Activated naive CD4-positive, alpha-beta T cell treated with anti-CD3 and anti-CD28 coated beads, Interleukin-2, amount 50 U/mL, for 72 hours (primary cell): ENCODE measurements at regions not wholly inside any gene's neighbourhood (a gene's known extent, or its start where the extent isn't known, plus 50 kb on each side); places are given as distances from the start of the nearest gene placed in this dataset.
"Not testable (repeated sequence)": the region's sequence is repeated elsewhere in the genome, so short reads cannot be mapped to it uniquely, and the experiment has no call there.

Experiments used
- ATAC-seq, 2 donors: fragments of 150-1000 bp; cut with Tn5 transposase; 2 replicates each; pipeline ENCODE4 v1.10.0; 2021; ENCODE audit warnings: mild to moderate bottlenecking in 2 of 2, moderate library complexity in 2 of 2
- DNase-seq, 2 donors: peaks; one replicate each; pipeline ENCODE4 v3.0.0; 2021 to 2022; ENCODE audit warnings: low spot score in 2 of 2
- H3K27ac Mint-ChIP-seq, 2 donors: one replicate each; pipeline ENCODE4 v1.8.0; 2022; ENCODE audit warnings: mild to moderate bottlenecking in 2 of 2, mixed read lengths in 2 of 2
- H3K36me3 Mint-ChIP-seq, 2 donors: one replicate each; pipeline ENCODE4 v1.8.0; 2022; ENCODE audit warnings: mixed read lengths in 2 of 2
- H3K9me3 Mint-ChIP-seq, 2 donors: one replicate each; pipeline ENCODE4 v1.8.0; 2022; ENCODE audit warnings: mixed read lengths in 2 of 2

DNA sequence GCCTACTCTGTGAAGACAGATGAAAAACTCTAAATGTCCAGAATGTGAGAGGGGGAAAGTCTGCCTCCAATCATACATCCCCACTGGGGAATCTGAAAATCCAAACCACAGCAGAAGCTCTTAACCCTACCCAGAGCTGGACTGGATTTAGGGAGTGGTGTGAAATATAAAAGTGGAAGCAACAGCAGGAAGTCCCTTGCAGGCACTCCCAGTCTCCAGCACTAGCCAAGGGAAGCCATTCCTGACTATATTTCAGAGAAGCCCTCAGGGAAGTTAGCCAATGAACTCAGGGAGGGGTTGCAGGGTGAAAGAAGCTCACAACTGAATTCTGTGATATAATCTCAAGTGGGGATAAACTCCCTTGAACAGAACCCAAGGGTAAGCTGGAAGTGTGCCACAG is 51.5 kb downstream of the CRPPA start:
- DNase-seq, result no peak

DNA sequence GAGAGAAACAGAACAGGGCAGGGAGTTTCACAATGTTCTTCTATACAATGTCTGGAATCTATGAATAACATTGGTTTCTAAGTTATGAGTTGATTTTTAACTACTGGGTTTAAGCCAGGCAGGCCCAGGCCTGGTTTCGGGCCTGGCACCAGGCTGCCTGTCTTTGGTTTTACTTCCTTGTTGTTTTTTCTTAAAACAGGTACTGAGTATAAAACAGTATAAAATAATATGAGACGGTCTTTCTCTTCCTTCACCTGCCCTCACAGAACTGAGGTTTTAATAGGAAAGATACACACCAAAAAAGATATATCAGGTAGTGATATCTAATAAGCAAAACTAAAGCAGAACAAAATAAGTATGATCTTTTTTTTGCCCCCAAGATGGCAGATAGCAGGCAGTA is 52.0 kb downstream of the CRPPA start:
- H3K36me3 Mint-ChIP-seq, H3K9me3 Mint-ChIP-seq, H3K27ac Mint-ChIP-seq, DNase-seq, ATAC-seq: not testable (repeated sequence)

More for the DNA sequence above, 51.5 kb downstream of the CRPPA start:
- H3K36me3 Mint-ChIP-seq, result no peaks in the 10 kb centered on the region
- no peak for ATAC-seq
- no peaks in the 10 kb centered on the region for H3K9me3 Mint-ChIP-seq
- no peak overlapping the region for H3K27ac Mint-ChIP-seq

DNA sequence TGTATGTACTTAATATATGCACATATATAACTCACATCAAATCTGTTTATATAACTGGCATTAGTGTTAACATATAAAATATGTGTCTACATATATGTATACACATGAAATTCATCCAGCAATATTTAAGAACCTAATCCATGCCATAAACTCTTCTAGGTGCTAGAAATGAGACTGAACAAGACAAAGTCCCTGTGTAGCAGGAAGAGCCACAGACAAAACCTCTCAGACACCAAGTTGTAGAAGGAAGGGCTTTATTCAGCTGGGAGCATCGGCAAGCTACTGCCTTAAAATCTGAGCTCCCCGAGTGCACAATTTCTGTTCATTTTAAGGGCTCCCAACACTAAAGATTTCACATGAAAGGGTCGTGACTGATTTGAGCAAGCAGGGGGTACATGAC is 52.5 kb downstream of the CRPPA start:
- no peaks in the 10 kb centered on the region for H3K9me3 Mint-ChIP-seq
- no peak for ATAC-seq
- H3K36me3 Mint-ChIP-seq, result no peaks in the 10 kb centered on the region

DNA sequence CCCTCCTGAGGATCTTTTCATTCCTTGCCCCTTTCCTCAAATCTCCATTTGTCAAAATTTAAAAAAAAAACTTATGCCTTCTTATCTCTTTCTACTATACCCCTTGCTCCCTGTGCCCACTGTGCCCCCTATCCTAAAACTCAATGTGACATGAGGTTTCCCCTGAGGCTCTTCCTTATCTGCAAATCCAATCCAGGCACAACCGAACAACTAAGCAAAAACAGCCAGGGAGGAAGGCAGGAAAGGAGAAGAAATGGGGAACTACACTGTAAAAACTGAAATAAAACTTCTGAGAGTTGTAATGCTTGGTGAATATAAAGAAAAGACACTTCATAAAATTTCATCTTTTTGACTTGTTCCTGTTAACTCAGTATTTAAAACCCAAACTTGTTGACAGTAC is 54.2 kb downstream of the CRPPA start:
- DNase-seq (no peak), ATAC-seq (no peak)
- no peaks in the 10 kb centered on the region for H3K36me3 Mint-ChIP-seq
- H3K27ac Mint-ChIP-seq, result no peak overlapping the region
- H3K9me3 Mint-ChIP-seq, result no peaks in the 10 kb centered on the region

More for the DNA sequence above, 52.5 kb downstream of the CRPPA start:
- no peak overlapping the region for H3K27ac Mint-ChIP-seq
- no peak for DNase-seq

DNA sequence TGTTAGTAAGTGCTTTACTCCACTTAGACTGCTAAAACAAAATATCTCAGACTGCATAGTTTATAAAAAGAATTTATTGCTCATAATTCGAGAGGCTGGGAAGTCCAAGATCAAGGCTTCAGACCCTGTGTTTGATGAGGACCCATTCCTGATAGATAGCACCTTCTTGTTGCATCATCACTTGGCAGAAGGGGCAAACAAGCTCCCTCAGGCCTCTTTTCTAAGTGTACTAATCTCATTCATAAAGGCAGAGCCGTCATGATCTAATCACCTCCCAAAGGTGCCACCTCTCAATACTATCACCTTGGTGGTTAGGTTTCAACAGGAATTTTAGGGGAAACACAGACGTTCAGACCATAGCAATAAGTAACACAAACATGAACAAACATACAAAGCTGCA is 55.4 kb downstream of the CRPPA start:
- Mint-ChIP-seq H3K9me3 (no peaks in the 10 kb centered on the region), H3K27ac (no peak overlapping the region), H3K36me3 (no peaks in the 10 kb centered on the region)
- DNase-seq (no peak), ATAC-seq (no peak)

DNA sequence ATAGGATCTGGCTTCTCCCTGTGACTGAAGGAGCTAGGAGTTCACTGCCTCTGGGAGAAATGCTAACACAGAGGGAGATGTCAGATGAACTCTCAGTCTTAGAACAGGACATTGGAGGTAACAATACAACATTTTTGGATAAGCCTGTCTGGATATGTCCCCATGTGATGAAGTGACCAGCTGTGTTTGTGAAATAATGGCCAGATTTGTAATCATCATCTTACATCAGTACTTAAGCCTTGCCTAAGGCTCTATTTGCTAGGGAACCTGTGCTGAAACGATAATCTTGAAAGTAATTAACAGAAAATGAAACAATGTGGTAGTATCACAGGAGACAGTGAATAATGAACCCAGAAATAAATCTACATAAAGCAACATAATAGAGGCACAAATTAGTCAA is 56.2 kb downstream of the CRPPA start:
- ATAC-seq (no peak), DNase-seq (no peak)
- Mint-ChIP-seq H3K9me3 (no peaks in the 10 kb centered on the region), H3K36me3 (no peaks in the 10 kb centered on the region), H3K27ac (no peak overlapping the region)

DNA sequence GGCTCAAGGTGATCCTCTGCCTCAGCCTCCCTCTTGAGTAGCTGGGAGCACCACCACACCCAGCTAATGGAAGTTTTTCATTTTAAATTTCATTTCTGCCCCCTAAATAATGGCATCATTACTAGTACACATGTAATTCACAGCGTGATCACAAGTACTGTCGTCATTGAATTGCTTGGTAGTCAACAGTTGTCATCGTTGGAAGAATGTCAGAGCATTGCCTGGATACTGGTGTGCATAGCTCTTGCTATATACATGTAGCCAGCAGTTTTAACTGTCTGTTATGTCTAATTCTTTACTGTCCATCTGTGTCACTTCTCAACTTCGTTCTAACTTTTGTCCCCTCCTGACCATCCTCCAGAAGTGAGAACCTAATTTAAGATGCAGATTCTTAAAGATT is 62.1 kb downstream of the CRPPA start:
- H3K27ac Mint-ChIP-seq, result no peak overlapping the region
- no peaks in the 10 kb centered on the region for H3K36me3 Mint-ChIP-seq
- DNase-seq (no peak), ATAC-seq (no peak)
- no peaks in the 10 kb centered on the region for H3K9me3 Mint-ChIP-seq

DNA sequence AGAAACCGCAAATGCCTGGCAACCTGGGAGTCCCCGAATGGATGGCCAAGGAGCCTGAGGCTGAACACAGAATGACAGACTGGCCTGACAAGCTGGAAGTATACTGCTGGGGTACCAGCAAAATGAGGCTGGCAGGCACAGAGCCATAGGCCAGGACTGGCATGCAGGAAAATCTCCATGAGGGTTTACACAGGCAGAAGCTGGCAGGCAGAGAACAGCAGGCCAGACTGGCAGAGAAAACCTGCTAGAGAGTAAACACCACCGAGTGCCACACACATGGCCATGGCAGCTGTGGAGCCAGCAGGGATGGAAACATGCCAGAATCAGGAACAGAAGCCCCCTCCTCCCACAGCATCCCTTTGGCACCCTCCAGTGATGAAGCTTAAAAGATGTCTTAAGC is 63.4 kb downstream of the CRPPA start:
- Mint-ChIP-seq H3K27ac (no peak overlapping the region), H3K36me3 (no peaks in the 10 kb centered on the region), H3K9me3 (no peaks in the 10 kb centered on the region)
- no peak for DNase-seq
- no peak for ATAC-seq

DNA sequence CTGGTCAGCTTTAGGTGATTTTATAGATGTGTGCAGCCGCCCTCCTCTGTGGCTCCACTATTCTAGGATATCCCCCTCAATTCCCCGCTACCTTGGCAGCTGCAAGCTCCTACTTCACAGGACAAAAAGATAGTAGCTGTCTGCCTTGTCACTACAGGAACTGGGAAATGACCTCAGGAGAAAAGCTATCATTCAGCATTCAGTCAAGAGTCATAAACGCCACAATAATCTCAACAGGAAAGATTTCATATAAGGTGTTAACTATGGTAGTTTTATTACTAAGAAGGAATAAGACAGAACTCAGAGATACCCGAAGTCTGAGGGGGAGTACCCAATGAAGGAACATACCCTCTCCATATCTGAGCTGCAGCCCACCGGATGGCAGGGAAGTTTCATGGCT is 63.9 kb downstream of the CRPPA start:
- H3K9me3 Mint-ChIP-seq, result no peaks in the 10 kb centered on the region
- H3K36me3 Mint-ChIP-seq, result no peaks in the 10 kb centered on the region

DNA sequence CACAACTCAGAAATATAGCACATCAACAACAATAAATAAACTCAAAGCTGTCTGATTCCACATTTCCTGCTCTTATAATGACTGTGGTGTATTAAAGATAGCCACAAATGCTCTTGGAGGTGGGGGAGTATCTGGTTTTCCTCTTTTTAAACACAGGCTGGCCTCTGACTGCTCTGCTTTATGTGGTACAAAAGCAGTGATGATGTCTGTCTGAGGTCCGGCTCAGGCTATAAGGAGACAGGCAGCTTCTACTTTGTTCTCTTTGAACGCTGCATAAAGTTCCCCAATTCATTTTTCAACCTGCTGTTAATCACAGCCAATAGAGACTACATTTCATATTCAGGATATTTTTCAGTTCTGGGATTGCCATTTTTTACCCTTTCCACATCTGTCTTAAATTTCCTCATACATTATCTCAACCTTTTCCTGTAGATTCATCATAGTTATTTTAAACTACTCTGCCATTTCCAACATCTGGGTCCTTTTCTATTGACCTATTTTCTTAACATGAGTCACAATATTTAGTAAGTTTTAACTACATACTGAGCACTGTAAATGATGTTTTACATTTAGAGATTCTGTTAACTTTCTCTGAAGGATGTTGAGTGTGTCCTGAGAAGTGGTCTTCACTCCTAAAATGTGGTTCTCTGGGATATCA is 64.9 kb downstream of the CRPPA start:
- Mint-ChIP-seq H3K9me3 (no peaks in the 10 kb centered on the region), H3K36me3 (no peaks in the 10 kb centered on the region), H3K27ac (no peak overlapping the region)
- ATAC-seq (no peak), DNase-seq (no peak)

More for the DNA sequence above, 63.9 kb downstream of the CRPPA start:
- H3K27ac Mint-ChIP-seq, result no peak overlapping the region
- DNase-seq (no peak), ATAC-seq (no peak)

DNA sequence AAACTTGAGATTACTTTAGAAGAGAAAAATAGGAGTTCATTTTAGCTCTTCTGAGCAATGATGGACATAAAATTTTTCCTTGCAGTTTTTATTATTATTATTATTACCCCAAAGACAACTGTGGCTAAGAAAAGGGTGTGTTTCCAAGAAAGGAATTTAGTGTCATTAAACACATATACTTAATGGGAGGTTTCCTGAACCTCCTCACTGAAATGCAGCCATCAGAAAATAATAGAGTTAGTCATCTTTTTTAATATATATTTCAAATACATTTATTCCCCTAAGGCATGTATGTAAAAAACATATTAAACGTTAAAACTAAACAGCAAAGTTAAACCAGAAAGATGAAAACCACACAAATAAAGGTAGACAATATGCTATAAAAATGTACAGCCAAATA is 66.8 kb downstream of the CRPPA start:
- DNase-seq (no peak), ATAC-seq (no peak)
- H3K9me3 Mint-ChIP-seq, result peaks cover 1 to 7% of the 10 kb centered on the region in 2 donors
- no peak overlapping the region for H3K27ac Mint-ChIP-seq
- peaks cover 0 to 2% of the 10 kb centered on the region in 2 donors for H3K36me3 Mint-ChIP-seq

DNA sequence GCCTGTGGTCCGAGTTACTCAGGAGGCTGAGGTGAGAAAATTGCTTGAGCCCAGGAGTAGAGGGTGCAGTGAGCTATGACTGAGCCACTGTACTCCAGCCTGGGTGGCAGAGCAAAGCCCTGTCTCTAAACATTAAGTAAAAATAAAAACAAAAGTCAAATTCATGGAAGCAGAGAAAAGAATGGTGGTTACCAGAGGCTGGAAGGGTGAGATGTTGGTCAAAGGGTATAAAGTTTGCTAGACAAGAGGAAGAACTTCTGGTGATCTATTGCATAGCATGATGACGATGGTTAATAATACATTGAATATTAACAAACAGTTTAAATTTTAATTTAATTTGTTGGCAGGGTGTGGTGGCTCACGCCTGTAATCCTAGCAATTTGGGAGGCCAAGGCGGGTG is 68.1 kb downstream of the CRPPA start:
- H3K36me3 Mint-ChIP-seq, result peaks cover 0 to 13% of the 10 kb centered on the region in 2 donors
- ATAC-seq, result no peak
- DNase-seq, result no peak
- H3K27ac Mint-ChIP-seq, result no peak overlapping the region
- peaks cover 8 to 14% of the 10 kb centered on the region in 2 donors for H3K9me3 Mint-ChIP-seq

DNA sequence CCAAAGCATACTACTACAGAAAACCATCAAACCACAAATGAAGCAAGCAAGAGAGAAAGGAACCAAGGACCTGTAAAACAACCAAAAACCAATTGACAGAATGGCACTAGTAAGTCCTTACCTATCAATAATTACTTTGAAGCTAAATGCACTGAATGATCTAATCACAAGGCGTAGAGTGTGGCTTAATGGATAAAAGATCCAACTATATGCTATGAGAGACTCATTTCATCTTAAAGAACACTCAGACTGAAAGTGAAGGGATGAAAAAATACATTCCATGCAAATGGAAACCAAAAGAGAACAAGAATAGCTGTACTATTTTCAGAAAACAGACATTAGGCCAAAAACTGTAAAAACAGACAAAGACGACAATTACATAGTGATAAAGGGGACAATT is 70.7 kb downstream of the CRPPA start:
- ATAC-seq (peak in 1 of 2 donors; percentile 37), DNase-seq (no peak)
- no peak overlapping the region for H3K27ac Mint-ChIP-seq
- peaks cover 8 to 14% of the 10 kb centered on the region in 2 donors for H3K9me3 Mint-ChIP-seq
- peaks cover 0 to 13% of the 10 kb centered on the region in 2 donors for H3K36me3 Mint-ChIP-seq

DNA sequence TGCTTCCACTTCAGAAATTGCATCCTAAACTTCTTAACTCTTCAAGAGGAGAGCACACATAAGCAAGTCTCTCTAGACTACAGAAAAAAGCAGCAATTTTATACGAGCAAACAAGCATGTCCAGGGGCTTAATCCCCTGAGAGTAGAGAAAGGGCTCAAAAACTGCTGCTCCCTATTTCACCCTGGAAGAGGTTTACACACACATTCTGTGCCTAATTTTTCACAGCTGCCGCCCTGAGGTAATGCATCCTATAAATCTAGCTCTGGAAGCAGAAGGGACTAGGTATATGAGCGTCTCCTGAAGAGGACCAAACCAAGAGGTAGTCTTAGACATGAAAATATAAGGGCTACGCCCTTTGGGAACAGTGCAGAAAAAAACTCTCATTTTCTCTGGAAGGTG is 73.1 kb downstream of the CRPPA start:
- DNase-seq, result no peak
- Mint-ChIP-seq H3K36me3 (peaks cover 0 to 26% of the 10 kb centered on the region in 2 donors), H3K27ac (no peak overlapping the region), H3K9me3 (peaks cover 16 to 27% of the 10 kb centered on the region in 2 donors)
- no peak for ATAC-seq

DNA sequence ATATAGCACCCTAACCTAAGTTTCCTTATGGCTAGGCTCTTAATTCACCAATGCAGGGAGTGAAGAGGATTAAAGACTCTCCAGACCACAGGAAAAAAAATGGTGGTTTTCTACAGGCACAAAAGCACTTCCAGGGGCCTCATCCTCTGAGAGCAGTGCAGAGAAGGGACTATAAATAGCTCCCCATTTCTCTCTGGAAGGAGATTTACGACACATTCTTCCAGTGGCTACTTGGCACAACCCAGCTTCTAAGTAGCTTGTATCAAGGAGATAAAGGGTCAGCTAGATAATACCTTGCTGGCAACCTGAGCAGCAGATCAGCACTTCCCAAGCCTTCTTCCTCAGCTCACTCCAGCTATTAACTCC is 73.5 kb downstream of the CRPPA start:
- no peak for DNase-seq
- peaks cover 16 to 27% of the 10 kb centered on the region in 2 donors for H3K9me3 Mint-ChIP-seq
- H3K36me3 Mint-ChIP-seq, result peaks cover 0 to 26% of the 10 kb centered on the region in 2 donors
- H3K27ac Mint-ChIP-seq, result no peak overlapping the region
- no peak for ATAC-seq

DNA sequence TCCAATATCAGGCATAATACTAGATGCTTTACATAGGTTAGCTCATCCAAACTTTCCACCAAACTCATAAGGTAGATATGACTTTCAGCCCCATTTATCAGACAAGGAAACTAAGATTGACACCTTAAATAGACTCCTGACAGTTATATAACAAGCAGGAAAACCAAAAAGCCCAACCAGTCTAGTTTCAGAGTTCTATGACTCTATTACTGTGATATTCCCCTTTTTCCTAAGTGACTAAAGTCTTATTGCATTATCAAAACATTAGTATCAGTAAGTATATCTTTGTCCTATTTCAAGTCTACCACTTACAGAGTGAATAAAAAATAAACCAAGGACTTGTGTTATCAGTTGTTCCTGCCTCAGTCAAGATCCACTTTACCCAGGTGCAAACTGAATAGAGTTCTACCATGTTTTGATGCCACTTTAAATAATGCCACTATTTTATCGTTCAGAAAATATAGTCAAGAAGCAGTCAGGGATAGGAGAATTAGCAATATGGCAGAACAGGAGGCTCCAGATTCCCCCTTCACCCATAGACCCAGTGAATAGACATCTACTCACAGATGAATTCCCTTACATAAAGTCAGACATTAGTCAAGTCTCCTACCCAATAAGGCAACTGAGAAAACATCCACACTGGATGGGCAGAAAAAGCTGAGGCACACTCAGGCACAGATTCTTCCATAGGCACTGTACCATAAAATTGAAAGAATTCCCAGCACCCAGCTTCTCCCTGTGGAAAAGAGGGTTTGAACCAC is 74.1 kb downstream of the CRPPA start:
- Mint-ChIP-seq H3K9me3 (peaks cover 16 to 27% of the 10 kb centered on the region in 2 donors), H3K36me3 (peaks cover 0 to 26% of the 10 kb centered on the region in 2 donors), H3K27ac (no peak overlapping the region)
- DNase-seq, result no peak
- no peak for ATAC-seq

DNA sequence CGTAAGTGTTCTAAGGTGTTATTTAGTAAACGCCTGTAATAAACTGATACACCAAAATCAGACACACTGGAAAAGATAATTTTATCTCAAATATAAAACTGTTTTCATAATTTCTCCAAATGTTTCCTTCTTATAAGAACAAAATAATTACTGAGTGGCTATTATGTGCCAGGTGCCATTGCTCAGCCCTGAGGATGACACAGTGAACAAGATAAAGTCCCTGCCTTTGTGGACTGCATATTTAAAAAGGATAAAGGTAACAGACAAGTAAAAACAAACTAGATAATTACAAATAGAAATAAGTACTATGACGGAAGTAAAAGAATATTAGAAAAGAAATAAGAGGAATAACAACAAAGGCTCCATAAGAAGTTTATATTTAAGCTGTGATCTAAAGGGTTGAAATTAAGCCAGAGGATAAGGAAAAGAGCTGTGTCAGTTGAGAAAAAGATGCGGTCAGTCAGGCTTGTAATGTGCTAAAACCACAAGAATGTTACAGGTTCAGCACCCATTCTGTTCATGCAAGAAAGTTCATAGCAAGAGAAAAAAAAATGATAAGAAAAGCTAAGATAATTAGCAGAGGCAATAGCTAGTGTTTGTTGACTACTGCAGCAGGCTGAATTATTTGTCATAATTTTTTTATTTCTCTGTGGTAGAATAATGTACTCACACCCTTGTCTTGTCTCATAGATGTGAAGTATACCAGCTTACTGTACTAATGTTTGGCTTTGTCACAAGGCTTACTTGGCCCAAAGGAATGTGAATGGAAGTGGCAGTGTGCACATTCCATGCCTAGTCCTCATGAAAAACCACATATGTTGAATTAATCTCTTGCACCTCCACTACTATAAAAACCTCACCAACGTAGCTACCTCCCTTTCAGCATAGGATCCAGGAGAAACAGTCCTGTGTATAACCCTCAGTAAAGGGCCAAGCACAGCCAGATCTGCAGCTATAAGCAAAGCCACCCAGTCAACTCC is 75.1 kb downstream of the CRPPA start:
- no peak for ATAC-seq
- H3K9me3 Mint-ChIP-seq, result peaks cover 16 to 27% of the 10 kb centered on the region in 2 donors
- no peak overlapping the region for H3K27ac Mint-ChIP-seq
- DNase-seq, result no peak
- peaks cover 0 to 26% of the 10 kb centered on the region in 2 donors for H3K36me3 Mint-ChIP-seq
